NCI-H2029 (cell line): ENCODE measurements at regions not wholly inside any gene's neighbourhood (a gene's known extent, or its start where the extent isn't known, plus 50 kb on each side); places are given as distances from the start of the nearest gene placed in this dataset.
"Not testable (repeated sequence)": the region's sequence is repeated elsewhere in the genome, so short reads cannot be mapped to it uniquely, and the experiment has no call there.

Source experiments
- DNase-seq: peaks from one replicate; lab custom pipeline; 2025; lab: John Stamatoyannopoulos, UW

GRCh38 chr5:159456722-159457465 is 126.6 kb upstream of the IL12B start:
- no peak for DNase-seq

DNA sequence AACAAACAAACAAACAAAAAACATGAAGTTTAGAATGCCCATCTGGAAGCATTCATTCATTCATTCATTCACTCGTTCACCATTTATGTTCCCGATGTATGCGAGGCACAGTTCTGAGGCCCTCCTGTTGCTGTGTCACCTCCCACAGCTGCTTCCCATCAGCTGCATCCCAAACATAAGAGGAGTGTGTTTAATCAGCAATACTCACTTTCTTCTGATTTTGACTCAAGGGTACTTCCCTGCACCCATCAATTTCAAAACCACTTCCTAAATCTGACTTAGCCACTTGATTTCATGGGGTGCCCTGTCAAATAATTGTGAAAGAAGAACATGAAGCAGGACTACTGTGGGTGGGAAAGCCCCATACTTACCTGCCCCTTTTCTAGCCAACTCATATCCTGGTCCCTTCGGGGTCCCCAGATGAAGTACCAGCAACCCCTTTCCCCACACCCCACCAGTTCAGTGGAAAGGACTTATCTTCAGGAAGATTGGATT is 128.0 kb upstream of the IL12B start:
- DNase-seq: no peak

- no peak for DNase-seq
Measured at GRCh38 chr5:159459132-159459627, 128.9 kb upstream of the IL12B start.

DNA sequence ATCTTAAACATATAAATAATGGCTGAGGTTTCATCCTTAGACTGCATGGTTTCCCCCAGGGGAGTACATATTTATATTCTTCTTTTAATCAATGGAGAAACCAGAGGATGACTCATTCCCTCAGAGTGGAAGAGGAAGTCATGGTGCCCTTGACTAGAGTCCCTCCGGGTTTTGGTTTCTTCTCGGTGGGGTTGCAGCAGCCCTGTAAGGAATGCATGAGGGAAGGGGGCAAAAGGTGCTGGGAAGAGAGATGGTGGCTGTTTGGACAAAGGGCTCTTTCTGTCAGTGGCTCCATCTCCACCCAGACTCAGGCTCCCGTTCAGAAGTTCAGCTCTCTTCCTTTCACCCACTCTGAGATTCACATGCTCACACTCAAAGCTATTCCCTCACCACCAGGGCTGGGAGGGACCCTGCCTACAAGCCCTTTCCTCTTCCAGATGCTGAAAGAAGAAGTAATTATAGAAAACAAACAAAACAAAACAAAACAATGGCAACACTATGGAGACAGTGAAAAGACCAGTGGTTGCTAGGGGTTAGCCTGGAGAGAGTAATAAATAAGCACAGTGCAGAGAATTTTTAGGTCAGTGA is 129.8 kb upstream of the IL12B start:
- DNase-seq: no peak

GRCh38 chr5:159463590-159464321 is 133.5 kb upstream of the IL12B start:
- DNase-seq: no peak

DNA sequence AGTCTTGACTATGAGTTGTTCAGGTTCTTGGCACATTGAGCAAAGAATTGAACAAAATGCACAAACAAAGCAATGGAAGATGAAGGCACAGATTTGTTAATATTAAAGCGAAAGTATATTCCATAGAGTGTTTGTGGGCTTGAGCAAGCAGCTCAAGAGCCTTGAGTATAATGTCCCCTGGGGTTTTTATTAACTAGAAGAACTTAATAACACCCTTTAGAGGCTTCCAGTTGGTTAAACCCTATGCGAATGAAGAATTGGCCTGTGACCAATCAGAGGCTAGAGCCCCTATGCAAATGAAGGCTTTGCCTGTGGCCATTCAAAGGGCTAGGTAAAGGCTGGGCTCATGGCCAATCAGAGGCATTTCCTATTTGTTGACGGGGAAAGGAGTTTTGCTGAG is 135.3 kb upstream of the IL12B start:
- no peak for DNase-seq

- no peak for DNase-seq
Measured at GRCh38 chr5:159467666-159468065, 137.4 kb upstream of the IL12B start.

DNA sequence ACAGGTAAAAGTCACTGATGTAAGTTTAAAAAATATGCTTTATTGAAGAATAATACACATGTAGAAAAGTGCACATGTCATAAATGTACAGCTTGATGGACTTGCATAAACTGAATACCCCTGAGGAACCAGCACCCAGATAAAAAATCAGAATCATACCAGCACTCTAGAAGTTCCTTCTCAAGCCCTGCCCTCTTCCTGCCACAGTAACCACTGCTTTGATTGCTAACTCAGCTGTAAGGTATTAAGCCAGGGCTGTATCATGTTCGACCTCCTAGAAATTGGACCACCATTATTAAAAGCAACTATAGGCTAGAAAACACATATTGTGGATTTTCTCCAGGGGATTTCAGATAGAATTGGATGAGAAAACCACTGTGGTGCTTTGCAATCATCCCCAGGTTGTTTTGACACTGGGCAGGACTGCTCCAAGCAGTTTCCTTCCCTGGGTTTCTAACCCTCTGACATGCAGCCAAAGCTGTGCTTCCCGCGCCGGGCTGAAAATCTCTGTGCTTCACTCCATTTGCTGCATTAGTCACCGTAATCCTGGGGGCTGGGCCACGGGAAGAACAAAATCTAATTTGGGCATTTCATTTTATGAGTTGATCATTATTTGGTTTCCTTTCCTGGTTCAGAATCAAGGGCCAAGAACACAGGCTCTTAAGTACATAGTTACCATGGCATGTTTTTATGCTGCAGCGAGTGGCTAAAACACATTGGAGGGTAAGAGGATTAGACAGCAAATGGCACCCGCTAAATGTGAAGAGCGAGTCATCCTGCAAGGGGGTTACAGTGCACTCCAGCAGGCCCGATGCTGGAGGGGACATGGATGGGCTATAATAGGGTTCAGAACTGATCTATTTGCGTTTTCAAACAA is 139.4 kb upstream of the IL12B start:
- DNase-seq: no peak

GRCh38 chr5:159471904-159472303 is 141.6 kb upstream of the IL12B start:
- no peak for DNase-seq

DNA sequence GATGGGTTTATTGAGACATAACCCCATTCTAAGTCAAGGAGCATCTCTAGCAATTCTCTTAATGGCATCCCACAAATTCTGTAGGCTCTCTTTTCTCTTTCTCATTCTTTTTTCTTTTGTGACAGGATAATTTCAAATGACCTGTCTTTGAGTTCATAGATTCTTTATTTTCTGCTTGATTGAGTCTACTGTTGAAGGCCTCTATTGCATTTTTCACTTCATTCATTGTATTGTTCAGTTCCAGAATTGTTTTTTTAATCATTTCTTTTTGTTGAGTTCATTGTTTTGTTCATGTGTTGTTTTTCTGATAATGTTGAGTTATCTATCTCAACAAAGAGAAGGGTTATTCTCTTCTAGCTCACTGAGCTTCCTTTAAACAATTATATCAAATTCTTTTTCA is 144.7 kb upstream of the IL12B start:
- DNase-seq: no peak

GRCh38 chr5:159478950-159479349 is 148.7 kb upstream of the IL12B start:
- DNase-seq: no peak

DNA sequence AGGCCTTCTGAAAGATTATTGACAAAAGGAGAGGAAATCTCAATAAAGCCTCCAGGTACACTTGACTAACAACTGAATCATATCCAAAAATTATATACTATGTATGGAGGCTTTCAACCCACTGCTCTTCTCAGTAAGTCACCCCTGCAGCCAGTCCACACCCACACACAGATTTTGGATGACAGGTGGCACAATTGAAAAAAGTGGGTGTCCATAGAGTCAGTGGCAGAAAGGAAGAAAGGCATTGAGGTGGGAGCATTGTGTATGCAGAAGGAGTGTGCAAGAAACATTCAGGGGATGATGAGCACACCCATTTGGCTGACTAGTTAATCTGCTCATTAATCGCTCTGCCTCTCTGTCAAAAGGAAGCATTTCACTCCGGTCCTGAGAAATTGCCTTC is 150.6 kb upstream of the IL12B start:
- no peak for DNase-seq

GRCh38 chr5:159481751-159482150 is 151.5 kb upstream of the IL12B start:
- no peak for DNase-seq

DNA sequence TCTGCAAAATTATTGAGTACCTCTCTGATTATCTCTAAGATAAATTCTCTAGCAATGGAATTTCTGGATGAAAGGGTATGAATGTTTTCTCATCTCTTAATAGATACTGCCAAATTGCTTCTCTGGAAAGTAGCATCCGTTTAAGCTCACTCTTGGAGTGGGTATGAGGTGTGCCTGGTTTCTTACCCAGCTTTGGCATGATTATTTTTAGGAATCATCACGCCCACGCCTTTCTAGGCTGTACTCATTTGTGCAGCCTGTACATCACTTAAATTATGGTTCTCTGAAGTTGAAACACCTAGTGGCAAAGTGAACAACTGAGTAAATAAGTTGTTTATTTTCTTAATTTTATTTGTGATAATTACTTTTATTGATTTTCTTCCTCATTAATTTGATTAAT is 156.5 kb upstream of the IL12B start:
- DNase-seq: no peak

DNA sequence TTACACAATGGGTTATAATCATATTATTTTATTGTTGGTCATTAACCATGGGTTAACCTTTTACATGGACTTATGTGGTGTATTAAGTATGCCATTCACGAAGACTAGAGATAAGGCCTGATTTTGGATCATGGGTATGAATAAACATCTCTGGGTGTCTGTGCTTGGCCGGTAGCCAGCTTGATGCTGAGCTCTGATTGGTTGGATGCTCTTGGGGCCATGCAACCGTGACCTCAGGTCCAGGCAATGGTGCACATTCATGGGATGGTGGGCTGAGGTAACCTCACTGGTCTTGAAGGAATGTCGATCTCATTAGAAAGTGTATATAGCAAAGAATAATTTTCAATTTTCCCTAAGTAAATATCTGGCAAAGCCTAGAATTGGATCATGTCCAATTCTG is 158.2 kb upstream of the IL12B start:
- DNase-seq: no peak

DNA sequence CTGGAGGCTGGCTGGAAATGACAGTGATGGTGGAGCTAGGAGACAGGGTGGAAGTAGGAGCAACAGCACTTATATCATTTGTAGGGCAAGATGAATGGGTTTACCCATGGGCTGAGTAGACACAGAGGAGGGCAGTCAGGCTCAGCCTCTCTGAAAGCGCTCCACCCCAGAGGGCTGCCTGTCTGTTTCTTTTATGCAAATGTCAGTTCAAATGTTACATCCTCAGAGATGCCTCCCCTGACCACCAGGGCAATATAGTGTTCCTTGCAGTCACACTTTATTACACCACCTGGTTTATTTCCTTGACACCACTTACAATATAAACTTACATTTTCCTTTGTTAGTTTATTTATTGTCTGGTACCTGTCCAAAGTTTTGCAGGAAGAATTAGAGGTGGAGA is 159.5 kb upstream of the IL12B start:
- no peak for DNase-seq

GRCh38 chr5:159490507-159490906 is 160.2 kb upstream of the IL12B start:
- DNase-seq: no peak

- no peak for DNase-seq
Measured at GRCh38 chr5:159493696-159494095, 163.4 kb upstream of the IL12B start.

DNA sequence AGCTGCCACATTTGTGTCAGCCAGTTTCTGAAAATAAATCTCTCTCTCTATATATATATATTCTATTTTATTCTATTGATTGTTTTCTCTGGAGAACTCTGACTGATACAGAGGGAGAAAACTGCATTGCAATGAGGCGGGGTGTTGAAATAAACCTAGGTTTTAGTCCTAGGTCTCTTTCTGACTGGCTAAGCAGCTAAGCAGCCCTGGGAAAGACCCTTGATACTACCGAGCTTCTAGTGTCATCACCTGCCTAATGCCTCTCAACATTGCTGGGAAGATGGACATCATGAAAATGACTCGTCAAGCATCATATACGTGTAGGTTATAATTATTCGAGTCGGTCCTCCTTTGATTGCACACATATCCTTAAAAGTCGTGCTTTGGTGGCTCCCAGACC is 166.5 kb upstream of the IL12B start:
- no peak for DNase-seq

DNA sequence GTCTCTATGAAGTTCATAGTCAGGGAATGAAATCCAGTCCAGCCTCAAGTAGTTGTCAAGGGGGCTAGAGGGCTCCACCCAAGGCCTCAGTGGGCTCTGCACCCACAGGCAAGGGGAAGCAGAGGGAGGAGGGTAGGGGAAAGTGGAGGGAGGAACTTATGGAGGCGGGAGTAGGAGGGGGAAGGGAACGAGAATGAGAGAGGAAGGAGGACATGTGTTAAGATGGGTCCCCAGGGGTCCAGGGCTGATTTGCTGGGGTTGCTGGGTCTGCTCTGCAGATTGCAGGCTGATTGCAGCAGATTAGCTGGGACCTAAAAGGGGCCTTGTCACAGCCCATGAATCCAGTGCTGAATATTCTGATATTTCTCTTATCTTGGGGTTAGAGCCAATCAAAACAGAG is 166.9 kb upstream of the IL12B start:
- DNase-seq: no peak

GRCh38 chr5:159498630-159499029 is 168.3 kb upstream of the IL12B start:
- no peak for DNase-seq

GRCh38 chr5:159502116-159502515 is 171.8 kb upstream of the IL12B start:
- DNase-seq: not testable (repeated sequence)
